Panc1 (cell line): ENCODE measurements at regions not wholly inside any gene's neighbourhood (a gene's known extent, or its start where the extent isn't known, plus 50 kb on each side); places are given as distances from the start of the nearest gene placed in this dataset.

Experiments
- ATAC-seq: fragments of 200-7000 bp; cut with Tn5 transposase; 2 replicates; pipeline ENCODE4 v1.9.1; 2020; ENCODE audit warnings: mild to moderate bottlenecking, moderate library complexity
- BruUV-seq: library from RNA; stranded (reverse); fragments of 400-500 nt; replicated peaks from 2 replicates; lab custom pipeline; 2021; lab: Mats Ljungman, UMichigan
- CTCF ChIA-PET: fragments of 300-600 bp; sonication (Branson Sonifier 250); formaldehyde crosslinking; loops from one replicate; lab custom pipeline; 2022; ENCODE audit warnings: antibody characterized with exemption; lab: Charles Lee
- POLR2A ChIA-PET: fragments of 300-600 bp; sonication (Branson Sonifier 250); formaldehyde crosslinking; loops from one replicate; lab custom pipeline; 2022; ENCODE audit warnings: antibody characterized with exemption; lab: Charles Lee
- DNase-seq: peaks from one replicate; pipeline ENCODE4 v3.0.0-alpha.2; 2010; ENCODE audit warnings: low read depth, low spot score
- H3K27ac ChIP-seq: 2 replicates; pipeline ENCODE4 v1.5.1; 2011; ENCODE audit warnings: mild to moderate bottlenecking, low read length, inconsistent platforms
- H3K27me3 ChIP-seq: fragments of 200-500 bp; sonication (Bioruptor generic); 2 replicates; pipeline ENCODE4 v1.6.0; 2014; ENCODE audit warnings: low read length, inconsistent platforms; ENCODE audit not compliant: control insufficient read depth, insufficient read depth
- H3K36me3 ChIP-seq: fragments of 200-500 bp; sonication (Bioruptor generic); 2 replicates; pipeline ENCODE4 v1.5.1; 2014; ENCODE audit warnings: inconsistent platforms, mild to moderate bottlenecking, low read length, moderate library complexity; ENCODE audit not compliant: control insufficient read depth, insufficient read depth
- H3K4me1 ChIP-seq: 2 replicates; pipeline ENCODE4 v1.5.1; 2011; ENCODE audit warnings: inconsistent platforms, mild to moderate bottlenecking, low read length, moderate library complexity; ENCODE audit not compliant: control insufficient read depth, insufficient read depth
- H3K4me3 ChIP-seq, 2 experiments: 2 replicates each; pipeline ENCODE4 v1.5.1; 2011 to 2012; ENCODE audit warnings: low read depth in 2 of 2, low read length in 2 of 2, mild to moderate bottlenecking in 2 of 2, inconsistent platforms in 1 of 2, moderate library complexity in 1 of 2
- H3K9me3 ChIP-seq: fragments of 200-500 bp; sonication (Bioruptor generic); 2 replicates; pipeline ENCODE4 v1.5.1; 2014; ENCODE audit warnings: low read depth, mild to moderate bottlenecking, inconsistent platforms, low read length, moderate library complexity; ENCODE audit not compliant: control insufficient read depth, insufficient read depth
- POLR2AphosphoS5 ChIP-seq: IDR thresholded peaks from 2 replicates; pipeline ENCODE4 v1.6.1; 2012; ENCODE audit warnings: mild to moderate bottlenecking, low read depth, low read length, moderate library complexity
- SIN3A ChIP-seq: IDR thresholded peaks from 2 replicates; pipeline ENCODE4 v1.6.1; 2012; ENCODE audit warnings: low read depth, mild to moderate bottlenecking, low read length, moderate library complexity, borderline replicate concordance; ENCODE audit not compliant: insufficient read depth
- TCF7L2 ChIP-seq: IDR thresholded peaks from 2 replicates; pipeline ENCODE4 v1.6.1; 2011; ENCODE audit warnings: mild to moderate bottlenecking, low read depth, low read length, inconsistent platforms
- in situ Hi-C: cut with HindIII; loops from 2 replicates; pipeline ENCODE4 v1.10.0; 2016; ENCODE audit warnings: low sequenced_read_pairs, low pct_unique_long_range_greater_than_20kb
- intact Hi-C: fragments of 100-400 bp; cut with micrococcal nuclease; formaldehyde crosslinking; loops from one replicate; pipeline ENCODE4 v1.10.0; 2022; ENCODE audit not compliant: unreplicated experiment
- TF ChIP-seq, protein P1 (sequence below): fragments of 450-650 bp; IDR thresholded peaks from 2 replicates; pipeline ENCODE4 v1.5.1; 2017; ENCODE audit warnings: mild to moderate bottlenecking
- TF ChIP-seq, protein P2 (sequence below), 2 experiments: IDR thresholded peaks; 2 replicates each; pipeline ENCODE4 v1.6.1; 2011 to 2012; ENCODE audit warnings: low read depth in 2 of 2, control low read depth in 1 of 2, low read length in 1 of 2, mild to moderate bottlenecking in 1 of 2, moderate library complexity in 1 of 2; ENCODE audit not compliant: insufficient read depth in 1 of 2

DNA sequence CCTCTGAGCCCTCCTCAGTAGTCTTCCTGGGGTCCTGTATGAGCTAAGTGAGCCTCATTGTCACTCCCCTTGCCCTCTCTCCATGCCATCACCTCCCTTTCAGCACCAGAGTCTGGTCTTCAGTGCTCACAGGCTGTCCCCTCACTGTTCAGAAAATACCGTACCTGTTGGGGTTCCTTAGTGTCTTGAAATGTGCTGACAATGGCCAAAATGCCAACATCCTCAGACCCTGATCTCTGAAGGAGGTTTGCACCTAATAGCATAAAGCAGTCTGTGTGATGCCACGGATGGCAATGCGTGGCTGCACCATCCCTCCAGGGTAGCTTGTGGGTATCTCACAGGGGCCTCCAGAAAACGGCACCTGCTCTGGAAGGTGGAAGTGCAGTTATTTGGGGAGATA is 301.0 kb upstream of the TLE3 start:
- H3K27me3 ChIP-seq: no peaks in the 10 kb centered on the region
- CTCF ChIA-PET: interaction anchor here (0.7 kb wide), 1 partner anchor 333 kb away, joined by 10 read pairs; no protein-coding TSS in a partner anchor
- H3K27ac ChIP-seq: no peak overlapping the region
- no peak overlapping the region for H3K4me3 ChIP-seq
- POLR2A ChIA-PET: no interaction called here
- intact Hi-C loops (no loop called here), in situ Hi-C loops (no loop called here)
- H3K36me3 ChIP-seq: no peaks in the 10 kb centered on the region
- BruUV-seq: no TSS peak
- no peaks in the 10 kb centered on the region for H3K4me1 ChIP-seq
- no peaks in the 10 kb centered on the region for H3K9me3 ChIP-seq
- DNase-seq (no peak), ATAC-seq (no peak)
- TF ChIP-seq SIN3A: no peak
- no peak for TF ChIP-seq TCF7L2
- TF ChIP-seq, protein P1, sequence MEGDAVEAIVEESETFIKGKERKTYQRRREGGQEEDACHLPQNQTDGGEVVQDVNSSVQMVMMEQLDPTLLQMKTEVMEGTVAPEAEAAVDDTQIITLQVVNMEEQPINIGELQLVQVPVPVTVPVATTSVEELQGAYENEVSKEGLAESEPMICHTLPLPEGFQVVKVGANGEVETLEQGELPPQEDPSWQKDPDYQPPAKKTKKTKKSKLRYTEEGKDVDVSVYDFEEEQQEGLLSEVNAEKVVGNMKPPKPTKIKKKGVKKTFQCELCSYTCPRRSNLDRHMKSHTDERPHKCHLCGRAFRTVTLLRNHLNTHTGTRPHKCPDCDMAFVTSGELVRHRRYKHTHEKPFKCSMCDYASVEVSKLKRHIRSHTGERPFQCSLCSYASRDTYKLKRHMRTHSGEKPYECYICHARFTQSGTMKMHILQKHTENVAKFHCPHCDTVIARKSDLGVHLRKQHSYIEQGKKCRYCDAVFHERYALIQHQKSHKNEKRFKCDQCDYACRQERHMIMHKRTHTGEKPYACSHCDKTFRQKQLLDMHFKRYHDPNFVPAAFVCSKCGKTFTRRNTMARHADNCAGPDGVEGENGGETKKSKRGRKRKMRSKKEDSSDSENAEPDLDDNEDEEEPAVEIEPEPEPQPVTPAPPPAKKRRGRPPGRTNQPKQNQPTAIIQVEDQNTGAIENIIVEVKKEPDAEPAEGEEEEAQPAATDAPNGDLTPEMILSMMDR: no peak
- TF ChIP-seq POLR2AphosphoS5: no peak
- TF ChIP-seq, protein P2, sequence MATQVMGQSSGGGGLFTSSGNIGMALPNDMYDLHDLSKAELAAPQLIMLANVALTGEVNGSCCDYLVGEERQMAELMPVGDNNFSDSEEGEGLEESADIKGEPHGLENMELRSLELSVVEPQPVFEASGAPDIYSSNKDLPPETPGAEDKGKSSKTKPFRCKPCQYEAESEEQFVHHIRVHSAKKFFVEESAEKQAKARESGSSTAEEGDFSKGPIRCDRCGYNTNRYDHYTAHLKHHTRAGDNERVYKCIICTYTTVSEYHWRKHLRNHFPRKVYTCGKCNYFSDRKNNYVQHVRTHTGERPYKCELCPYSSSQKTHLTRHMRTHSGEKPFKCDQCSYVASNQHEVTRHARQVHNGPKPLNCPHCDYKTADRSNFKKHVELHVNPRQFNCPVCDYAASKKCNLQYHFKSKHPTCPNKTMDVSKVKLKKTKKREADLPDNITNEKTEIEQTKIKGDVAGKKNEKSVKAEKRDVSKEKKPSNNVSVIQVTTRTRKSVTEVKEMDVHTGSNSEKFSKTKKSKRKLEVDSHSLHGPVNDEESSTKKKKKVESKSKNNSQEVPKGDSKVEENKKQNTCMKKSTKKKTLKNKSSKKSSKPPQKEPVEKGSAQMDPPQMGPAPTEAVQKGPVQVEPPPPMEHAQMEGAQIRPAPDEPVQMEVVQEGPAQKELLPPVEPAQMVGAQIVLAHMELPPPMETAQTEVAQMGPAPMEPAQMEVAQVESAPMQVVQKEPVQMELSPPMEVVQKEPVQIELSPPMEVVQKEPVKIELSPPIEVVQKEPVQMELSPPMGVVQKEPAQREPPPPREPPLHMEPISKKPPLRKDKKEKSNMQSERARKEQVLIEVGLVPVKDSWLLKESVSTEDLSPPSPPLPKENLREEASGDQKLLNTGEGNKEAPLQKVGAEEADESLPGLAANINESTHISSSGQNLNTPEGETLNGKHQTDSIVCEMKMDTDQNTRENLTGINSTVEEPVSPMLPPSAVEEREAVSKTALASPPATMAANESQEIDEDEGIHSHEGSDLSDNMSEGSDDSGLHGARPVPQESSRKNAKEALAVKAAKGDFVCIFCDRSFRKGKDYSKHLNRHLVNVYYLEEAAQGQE (IDR thresholded peaks at IDR 0.05; ENCODE audit: insufficient read depth in 1 of 2, low read depth in 2 of 2, low read length in 1 of 2): no peak

DNA sequence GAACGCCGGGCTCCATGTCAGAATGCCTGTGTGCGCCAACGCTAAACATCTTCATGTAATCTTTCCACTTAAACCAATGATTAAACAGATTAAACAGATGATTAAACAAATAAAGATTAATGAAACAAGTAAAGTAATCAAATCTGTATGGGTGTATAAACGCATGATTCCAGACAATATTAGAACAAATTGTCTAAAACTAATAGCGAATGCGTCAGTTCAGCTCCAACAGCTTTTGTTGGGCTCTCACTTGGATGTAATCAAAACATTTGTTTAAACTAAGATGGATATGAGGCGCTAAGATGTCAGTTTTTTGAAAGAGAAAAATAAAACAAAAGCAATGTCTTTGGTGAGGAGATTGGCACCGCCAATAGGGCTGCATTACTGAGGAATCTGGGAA is 299.1 kb upstream of the TLE3 start:
- DNase-seq (no peak), ATAC-seq (no peak)
- BruUV-seq: no TSS peak
- no peak for TF ChIP-seq SIN3A
- TF ChIP-seq, protein P1: no peak
- TF ChIP-seq, protein P2 (IDR thresholded peaks at IDR 0.05; ENCODE audit: insufficient read depth in 1 of 2, low read depth in 2 of 2, low read length in 1 of 2): no peak
- no peak for TF ChIP-seq TCF7L2
- no peak for TF ChIP-seq POLR2AphosphoS5
- CTCF ChIA-PET: interaction anchor here (0.6 kb wide), 1 partner anchor 70 kb away, joined by 4 read pairs; no protein-coding TSS in a partner anchor
- Histone ChIP-seq H3K9me3 (no peaks in the 10 kb centered on the region), H3K4me1 (no peaks in the 10 kb centered on the region), H3K4me3 (no peak overlapping the region), H3K36me3 (no peaks in the 10 kb centered on the region), H3K27me3 (no peaks in the 10 kb centered on the region), H3K27ac (no peak overlapping the region)
- in situ Hi-C loops: no loop called here
- intact Hi-C loops: no loop called here
- POLR2A ChIA-PET: no interaction called here
